GM12878 (cell line): ENCODE measurements at regions not wholly inside any gene's neighbourhood (a gene's known extent, or its start where the extent isn't known, plus 50 kb on each side); places are given as distances from the start of the nearest gene placed in this dataset.

Source experiments
- CEBPB ChIP-seq, 2 experiments: fragments of 150-350 bp in 1 of 2; IDR thresholded peaks; 2 replicates each; pipeline ENCODE4 v1.6.1; 2012 to 2014; ENCODE audit warnings: low read depth in 2 of 2, low read length in 2 of 2, borderline replicate concordance in 1 of 2, inconsistent platforms in 1 of 2
- NRF1 ChIP-seq: conservative IDR thresholded peaks from 2 replicates; pipeline ENCODE4 v1.6.1; 2011; ENCODE audit warnings: mild to moderate bottlenecking, low read depth, low read length, improper control_type of control experiment
- POLR2A ChIP-seq: IDR thresholded peaks from 2 replicates; pipeline ENCODE4 v1.6.1; 2011; ENCODE audit warnings: low read depth, mild to moderate bottlenecking, low read length
- TF ChIP-seq, protein P1 (sequence below), 3 experiments: IDR thresholded peaks in 2 of 3; conservative IDR thresholded peaks in 1 of 3; 2 replicates each; pipeline ENCODE4 v1.5.1; 2011; ENCODE audit warnings: low read depth in 3 of 3, low read length in 3 of 3, mild to moderate bottlenecking in 3 of 3, control low read depth in 2 of 3, moderate library complexity in 2 of 3, inconsistent platforms in 1 of 3, mixed read lengths in 1 of 3; ENCODE audit not compliant: control insufficient read depth in 2 of 3, insufficient read depth in 1 of 3; ENCODE audit errors: extremely low read depth in 1 of 3

- TF ChIP-seq POLR2A (no peak), NRF1 (no peak), CEBPB (IDR thresholded peaks at IDR 0.05; ENCODE audit: borderline replicate concordance in 1 of 2, low read depth in 2 of 2, low read length in 2 of 2) (no peak)
- TF ChIP-seq, protein P1, sequence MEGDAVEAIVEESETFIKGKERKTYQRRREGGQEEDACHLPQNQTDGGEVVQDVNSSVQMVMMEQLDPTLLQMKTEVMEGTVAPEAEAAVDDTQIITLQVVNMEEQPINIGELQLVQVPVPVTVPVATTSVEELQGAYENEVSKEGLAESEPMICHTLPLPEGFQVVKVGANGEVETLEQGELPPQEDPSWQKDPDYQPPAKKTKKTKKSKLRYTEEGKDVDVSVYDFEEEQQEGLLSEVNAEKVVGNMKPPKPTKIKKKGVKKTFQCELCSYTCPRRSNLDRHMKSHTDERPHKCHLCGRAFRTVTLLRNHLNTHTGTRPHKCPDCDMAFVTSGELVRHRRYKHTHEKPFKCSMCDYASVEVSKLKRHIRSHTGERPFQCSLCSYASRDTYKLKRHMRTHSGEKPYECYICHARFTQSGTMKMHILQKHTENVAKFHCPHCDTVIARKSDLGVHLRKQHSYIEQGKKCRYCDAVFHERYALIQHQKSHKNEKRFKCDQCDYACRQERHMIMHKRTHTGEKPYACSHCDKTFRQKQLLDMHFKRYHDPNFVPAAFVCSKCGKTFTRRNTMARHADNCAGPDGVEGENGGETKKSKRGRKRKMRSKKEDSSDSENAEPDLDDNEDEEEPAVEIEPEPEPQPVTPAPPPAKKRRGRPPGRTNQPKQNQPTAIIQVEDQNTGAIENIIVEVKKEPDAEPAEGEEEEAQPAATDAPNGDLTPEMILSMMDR (IDR thresholded peaks at IDR 0.05 in 2 of 3, conservative IDR thresholded peaks at IDR 0.05 in 1 of 3; ENCODE audit: control insufficient read depth in 2 of 3, extremely low read depth in 1 of 3, insufficient read depth in 1 of 3, low read depth in 3 of 3, low read length in 3 of 3): no peak
Observed at GRCh38 chr14:98109326-98109725, 1162.7 kb downstream of the BCL11B start.
